SW 1271 (cell line): ENCODE measurements at regions not wholly inside any gene's neighbourhood (a gene's known extent, or its start where the extent isn't known, plus 50 kb on each side); places are given as distances from the start of the nearest gene placed in this dataset.

Source experiments
- DNase-seq, 2 experiments: peaks; one replicate each; lab custom pipeline; 2025; lab: John Stamatoyannopoulos, UW

DNA sequence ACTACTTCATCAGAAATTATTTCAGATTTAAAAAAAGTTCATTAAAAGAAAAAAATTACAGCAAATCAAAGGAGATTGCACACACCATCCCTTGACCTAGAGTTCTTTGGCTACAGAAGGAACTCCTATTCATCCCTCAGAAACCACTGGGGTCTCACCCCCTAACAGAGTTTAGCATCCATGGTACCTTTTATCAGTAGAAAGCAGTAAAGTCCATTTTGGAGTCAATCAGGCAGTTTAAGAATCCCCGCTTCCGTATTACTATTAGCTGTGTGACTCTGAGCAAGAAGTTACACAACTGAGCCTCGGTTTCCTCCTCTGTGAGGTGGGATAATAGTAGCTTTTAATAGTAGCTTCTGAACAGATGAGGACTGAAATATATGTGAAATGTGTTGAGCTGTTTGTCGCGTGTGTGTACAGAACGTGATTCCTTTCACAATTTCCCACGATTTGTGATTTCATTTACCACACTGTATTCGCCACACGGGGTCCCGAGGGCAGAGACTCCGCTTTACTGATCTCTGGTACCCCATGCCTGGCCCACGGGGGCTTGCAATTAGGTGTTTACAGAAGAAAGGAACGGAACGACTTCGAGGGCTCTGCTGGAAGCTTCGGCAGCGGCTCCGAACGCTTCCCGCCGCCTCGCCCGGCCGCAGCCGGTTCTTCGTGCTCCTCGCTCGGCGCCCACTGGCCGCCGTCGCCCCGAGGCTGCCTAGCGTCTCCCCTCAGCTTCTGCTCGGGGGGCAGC, 72.5 kb upstream of the ZBED5 start:
- no peak for DNase-seq

DNA sequence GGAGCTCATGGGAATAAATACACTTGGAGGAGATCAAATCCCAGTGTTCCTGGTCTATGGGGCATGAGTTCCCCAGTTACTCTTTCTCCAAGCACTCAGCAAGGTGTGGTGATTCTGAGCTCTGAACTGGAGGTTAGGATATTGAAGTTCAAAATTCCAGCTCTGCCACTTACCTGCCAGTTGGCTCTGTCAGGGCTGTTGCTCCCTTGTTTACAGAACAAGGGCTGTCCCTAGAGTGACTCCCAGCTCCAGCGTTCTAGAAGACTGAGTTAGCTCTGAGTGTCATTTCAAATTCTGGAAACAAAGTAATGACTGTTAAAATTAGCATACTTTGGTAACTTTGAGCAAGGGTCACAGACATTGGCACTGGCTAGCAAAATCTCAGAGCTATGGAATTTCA, 69.7 kb upstream of the ZBED5 start:
- no peak for DNase-seq

GRCh38 chr11:10926801-10927211, 69.0 kb upstream of the ZBED5 start:
- no peak for DNase-seq

- DNase-seq: peak in 1 of 2 experiments; percentile 14
Measured at GRCh38 chr11:10925149-10925926, 67.5 kb upstream of the ZBED5 start.

DNA sequence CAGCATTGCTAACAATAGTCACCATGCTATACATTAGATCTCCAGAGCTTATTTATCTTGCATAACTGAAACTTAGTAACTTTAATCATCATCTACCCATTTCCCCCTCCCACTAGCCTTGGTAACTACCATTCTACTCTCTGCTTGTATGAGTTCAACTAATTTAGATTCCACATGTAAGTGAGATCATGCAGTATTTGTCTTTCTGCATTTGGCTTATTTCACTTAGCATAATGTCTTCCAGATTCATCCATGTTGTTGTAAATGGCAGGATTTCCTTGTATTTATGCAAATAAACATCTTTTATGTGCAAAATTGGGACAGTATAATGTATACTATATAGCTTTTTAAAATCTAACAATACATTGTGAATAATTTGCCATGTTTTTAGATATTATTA, 66.0 kb upstream of the ZBED5 start:
- no peak for DNase-seq

GRCh38 chr11:10922892-10923291, 65.0 kb upstream of the ZBED5 start:
- DNase-seq: no peak

GRCh38 chr11:10920875-10921274, 63.0 kb upstream of the ZBED5 start:
- DNase-seq: no peak

DNA sequence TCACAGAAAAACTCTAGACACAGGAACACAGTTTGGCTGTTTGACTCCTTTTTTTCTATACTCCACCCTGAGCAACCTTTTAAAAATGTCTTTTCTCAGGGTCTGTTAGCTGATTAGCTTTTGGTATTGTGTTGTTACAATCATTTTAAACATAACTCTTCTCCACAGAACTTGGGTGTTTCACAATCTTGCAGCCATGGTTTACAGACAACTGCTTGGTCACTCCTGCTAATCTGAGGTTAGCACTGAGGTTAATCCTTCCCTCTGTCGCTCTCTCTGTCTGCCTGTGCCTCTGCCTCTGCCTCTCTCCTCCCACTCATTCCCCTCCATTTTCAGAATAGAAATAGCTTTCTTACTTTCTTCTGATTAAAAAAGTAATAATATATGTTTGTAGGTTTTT, 62.4 kb upstream of the ZBED5 start:
- no peak for DNase-seq

- DNase-seq: no peak
Measured at GRCh38 chr11:10918698-10919097, 60.8 kb upstream of the ZBED5 start.

GRCh38 chr11:10918275-10918674, 60.4 kb upstream of the ZBED5 start:
- no peak for DNase-seq

- no peak for DNase-seq
Measured at GRCh38 chr11:10917802-10918201, 59.9 kb upstream of the ZBED5 start.

DNA sequence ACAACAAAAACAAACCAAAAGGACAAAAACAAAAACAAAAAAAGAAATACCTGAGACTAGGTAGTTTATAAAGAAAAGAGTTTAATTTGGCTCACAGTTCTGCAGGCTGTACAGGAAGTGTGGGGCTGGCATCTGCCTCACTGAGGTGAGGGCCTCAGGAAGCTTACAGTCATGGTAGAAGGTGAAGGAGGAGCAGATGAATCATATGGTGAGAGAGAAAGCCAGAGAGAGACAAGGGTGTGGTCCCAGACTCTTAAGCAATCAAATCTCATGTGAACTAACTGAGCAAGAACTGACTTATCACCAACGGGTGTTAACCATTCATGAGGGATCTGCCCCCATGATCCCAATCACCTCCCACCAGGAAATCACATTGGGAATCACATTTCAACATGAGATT, 58.8 kb upstream of the ZBED5 start:
- no peak for DNase-seq

DNA sequence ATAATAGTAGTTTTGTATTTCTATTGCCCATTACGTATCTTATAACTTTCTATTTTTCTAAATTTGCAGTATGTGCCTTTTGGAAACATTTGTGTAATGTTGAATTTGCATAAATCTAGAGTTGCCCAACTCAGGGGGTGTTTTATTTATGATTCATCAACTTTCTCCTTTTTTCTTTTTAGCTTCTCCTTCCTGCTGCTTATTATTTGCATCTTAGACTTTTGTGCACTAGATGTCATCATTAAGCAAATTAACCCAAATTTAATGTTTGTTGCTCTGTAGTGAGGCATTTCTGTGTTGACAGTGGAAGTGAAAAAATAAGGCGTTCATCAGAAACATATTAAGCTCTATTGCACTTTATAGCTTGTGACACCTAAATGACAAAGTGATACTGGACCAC, 56.2 kb upstream of the ZBED5 start:
- DNase-seq: no peak

DNA sequence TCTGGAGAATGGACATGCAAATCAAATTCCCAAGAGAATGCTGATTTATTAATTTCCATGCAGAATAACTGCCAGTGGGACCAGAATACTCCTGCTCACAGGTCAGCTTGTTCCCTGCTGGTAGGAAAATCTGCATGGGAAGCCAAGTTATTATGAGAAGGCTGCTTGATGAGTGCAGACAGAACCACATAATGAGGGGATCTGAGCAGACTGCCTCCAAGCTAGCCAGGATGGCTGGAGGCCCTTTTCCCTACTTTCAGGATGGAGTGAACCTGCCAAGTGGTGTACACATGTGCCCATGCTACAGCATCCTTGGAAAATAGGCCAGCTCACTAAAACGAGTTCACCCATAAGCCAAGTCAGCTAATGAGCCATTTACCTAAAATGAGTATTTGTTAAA, 55.2 kb upstream of the ZBED5 start:
- DNase-seq: no peak

DNA sequence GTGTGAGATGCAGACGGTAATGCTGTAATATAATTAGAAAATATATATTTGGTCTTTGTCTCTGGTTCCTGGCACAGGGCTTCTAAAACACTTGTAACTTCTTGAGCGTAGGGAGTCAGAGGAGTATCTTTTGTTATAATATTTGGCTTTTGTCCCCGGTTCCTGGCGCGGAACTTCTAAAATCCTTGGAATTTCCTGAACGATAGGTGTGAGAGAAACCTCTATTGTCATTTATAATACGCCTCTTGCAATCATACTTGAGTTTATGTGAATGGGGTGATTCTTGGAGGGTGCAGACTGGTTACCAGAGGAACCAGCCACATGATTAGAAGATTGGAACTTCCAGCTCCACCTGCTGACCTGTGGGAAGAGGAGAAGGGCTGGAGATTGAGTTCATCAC, 54.1 kb upstream of the ZBED5 start:
- no peak for DNase-seq

DNA sequence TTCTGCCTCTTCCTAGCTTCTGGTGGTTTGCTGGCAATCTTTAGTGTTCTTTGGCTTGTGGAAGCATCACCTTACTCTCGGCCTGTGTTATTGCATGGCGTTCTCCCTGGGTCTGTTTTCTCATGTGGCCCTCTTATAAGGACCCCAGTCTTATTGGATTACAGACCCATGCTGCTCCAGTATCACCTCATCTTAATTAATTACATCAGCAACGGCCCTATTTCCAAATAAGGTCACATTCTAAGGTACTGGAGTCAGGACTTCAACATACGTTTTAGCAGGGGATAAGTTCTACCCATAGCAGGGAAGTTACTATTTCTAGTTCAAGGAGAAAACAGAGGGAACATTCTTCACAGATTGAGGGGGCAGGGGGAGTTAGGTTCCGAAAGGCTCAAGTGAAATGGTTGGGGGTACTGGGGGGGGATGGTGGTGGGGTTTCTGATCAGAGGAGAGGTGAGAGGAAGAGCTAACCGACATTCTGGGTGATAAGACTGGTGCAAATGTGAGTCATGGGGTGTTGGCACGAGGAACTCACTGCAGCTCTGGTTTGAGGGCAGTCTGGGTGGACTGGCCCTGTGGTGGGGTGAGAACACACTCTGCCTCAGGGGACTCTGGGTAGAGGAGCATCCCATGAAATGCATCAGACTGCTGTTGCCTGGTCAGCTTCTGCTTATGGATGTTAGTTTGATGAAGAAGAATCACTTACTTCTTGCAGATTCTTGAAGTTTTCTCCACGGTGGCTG, 51.5 kb upstream of the ZBED5 start:
- no peak for DNase-seq

DNA sequence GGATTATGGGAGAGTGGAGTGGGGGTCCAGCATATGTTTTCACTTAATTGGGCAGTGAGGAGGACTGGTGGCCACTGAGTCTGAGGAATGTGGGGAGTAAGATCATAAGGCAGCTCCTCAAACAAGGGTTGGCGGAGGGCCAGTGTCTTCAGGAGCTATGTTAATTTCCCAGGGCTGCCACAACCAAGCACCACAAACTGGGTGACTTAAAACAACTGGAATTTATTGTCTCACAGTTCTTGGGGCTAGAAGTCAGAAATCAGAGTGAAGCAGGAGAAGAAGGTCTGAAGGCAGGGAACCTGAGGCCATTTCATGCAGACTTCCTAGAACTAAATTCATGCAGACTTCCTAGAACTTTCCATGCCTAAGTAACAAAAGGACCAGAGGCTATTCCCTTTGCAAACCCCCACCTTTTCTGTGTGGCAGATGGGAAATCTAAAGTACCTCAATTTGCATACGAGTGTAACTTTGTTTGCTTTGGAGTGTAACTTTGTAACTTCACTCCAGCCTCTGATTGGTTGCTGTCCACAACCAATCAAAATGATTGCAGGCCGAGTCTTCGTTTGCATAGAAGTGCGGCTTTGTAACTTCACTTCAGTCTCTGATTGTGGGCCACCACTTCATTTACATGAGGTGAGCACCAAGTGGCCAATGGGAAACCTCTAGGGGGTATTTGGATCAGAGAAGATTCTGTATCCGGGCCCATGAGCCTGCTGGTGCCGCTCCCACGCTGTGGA, 50.5 kb upstream of the ZBED5 start:
- DNase-seq: peak in 1 of 2 experiments; percentile 14
